NB4 (cell line): ENCODE measurements at regions not wholly inside any gene's neighbourhood (a gene's known extent, or its start where the extent isn't known, plus 50 kb on each side); places are given as distances from the start of the nearest gene placed in this dataset.

Experiments
- MYC ChIP-seq: IDR thresholded peaks from 2 replicates; pipeline ENCODE4 v1.6.1; 2011; ENCODE audit warnings: low read depth, low read length
- TF ChIP-seq, protein P1 (sequence below): IDR thresholded peaks from one replicate; pipeline ENCODE4 v1.5.1; 2012; ENCODE audit warnings: low read depth, low read length

DNA sequence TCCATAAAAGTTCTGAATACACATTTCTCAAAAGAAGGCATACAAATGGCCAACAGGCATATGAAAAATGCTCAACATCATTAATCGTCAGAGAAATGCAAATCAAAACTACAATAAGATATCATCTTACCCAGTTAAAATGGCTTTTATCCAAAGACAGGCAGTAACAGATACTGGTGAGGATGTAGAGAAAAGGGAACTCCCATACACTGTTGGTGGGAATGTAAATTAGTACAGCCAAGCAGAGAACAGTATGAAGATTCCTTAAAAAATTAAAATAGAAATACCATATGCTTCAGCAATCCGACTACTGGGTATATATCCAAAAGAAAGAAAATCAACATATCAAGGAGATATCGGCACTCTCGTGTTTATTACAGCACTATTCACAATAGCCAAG is 1312.5 kb downstream of the DSC3 start:
- TF ChIP-seq MYC, result no peak
- TF ChIP-seq, protein P1, sequence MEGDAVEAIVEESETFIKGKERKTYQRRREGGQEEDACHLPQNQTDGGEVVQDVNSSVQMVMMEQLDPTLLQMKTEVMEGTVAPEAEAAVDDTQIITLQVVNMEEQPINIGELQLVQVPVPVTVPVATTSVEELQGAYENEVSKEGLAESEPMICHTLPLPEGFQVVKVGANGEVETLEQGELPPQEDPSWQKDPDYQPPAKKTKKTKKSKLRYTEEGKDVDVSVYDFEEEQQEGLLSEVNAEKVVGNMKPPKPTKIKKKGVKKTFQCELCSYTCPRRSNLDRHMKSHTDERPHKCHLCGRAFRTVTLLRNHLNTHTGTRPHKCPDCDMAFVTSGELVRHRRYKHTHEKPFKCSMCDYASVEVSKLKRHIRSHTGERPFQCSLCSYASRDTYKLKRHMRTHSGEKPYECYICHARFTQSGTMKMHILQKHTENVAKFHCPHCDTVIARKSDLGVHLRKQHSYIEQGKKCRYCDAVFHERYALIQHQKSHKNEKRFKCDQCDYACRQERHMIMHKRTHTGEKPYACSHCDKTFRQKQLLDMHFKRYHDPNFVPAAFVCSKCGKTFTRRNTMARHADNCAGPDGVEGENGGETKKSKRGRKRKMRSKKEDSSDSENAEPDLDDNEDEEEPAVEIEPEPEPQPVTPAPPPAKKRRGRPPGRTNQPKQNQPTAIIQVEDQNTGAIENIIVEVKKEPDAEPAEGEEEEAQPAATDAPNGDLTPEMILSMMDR, result no peak
